Neuronal stem cell (in vitro differentiated cells): ENCODE measurements at regions not wholly inside any gene's neighbourhood (a gene's known extent, or its start where the extent isn't known, plus 50 kb on each side); places are given as distances from the start of the nearest gene placed in this dataset.

Source experiments
- DNase-seq: peaks from one replicate; pipeline ENCODE4 v3.0.0-alpha.2; 2013; ENCODE audit warnings: low spot score
- H2AFZ ChIP-seq: one replicate; pipeline ENCODE4 v1.6.1; 2013; ENCODE audit warnings: mild to moderate bottlenecking, low read length, inconsistent platforms
- H2AK5ac ChIP-seq: 2 replicates; pipeline ENCODE4 v1.6.1; 2013; ENCODE audit warnings: low read depth, mild to moderate bottlenecking, inconsistent platforms, low read length, moderate library complexity, mixed read lengths
- H2BK120ac ChIP-seq: 2 replicates; pipeline ENCODE4 v1.6.1; 2013; ENCODE audit warnings: low read depth, mild to moderate bottlenecking, inconsistent platforms, low read length, moderate library complexity, mixed read lengths
- H2BK12ac ChIP-seq: one replicate; pipeline ENCODE4 v1.6.1; 2013; ENCODE audit warnings: low read length, inconsistent platforms
- H2BK15ac ChIP-seq: 2 replicates; pipeline ENCODE4 v1.6.1; 2013; ENCODE audit warnings: mild to moderate bottlenecking, low read length, inconsistent platforms, mixed read lengths
- H2BK5ac ChIP-seq: one replicate; pipeline ENCODE4 v1.6.1; 2013; ENCODE audit warnings: inconsistent platforms, mild to moderate bottlenecking, low read length, moderate library complexity
- H3K14ac ChIP-seq: one replicate; pipeline ENCODE4 v1.6.1; 2013; ENCODE audit warnings: low read length, inconsistent platforms
- H3K18ac ChIP-seq: 2 replicates; pipeline ENCODE4 v1.6.1; 2013; ENCODE audit warnings: low read length, inconsistent platforms
- H3K23ac ChIP-seq: 2 replicates; pipeline ENCODE4 v1.6.1; 2013; ENCODE audit warnings: low read depth, mild to moderate bottlenecking, mixed read lengths, low read length, inconsistent platforms; ENCODE audit not compliant: poor library complexity
- H3K27ac ChIP-seq: replicated peaks from 3 replicates; pipeline ENCODE4 v1.5.1; 2013; ENCODE audit warnings: low read length, inconsistent platforms
- H3K27me3 ChIP-seq, 3 experiments: 2 replicates each; pipeline ENCODE4 v1.6.1; 2013; ENCODE audit warnings: low read length in 3 of 3, mild to moderate bottlenecking in 2 of 3, inconsistent platforms in 1 of 3, low read depth in 1 of 3, mixed read lengths in 1 of 3, moderate library complexity in 1 of 3; ENCODE audit not compliant: control insufficient read depth in 3 of 3, insufficient read depth in 3 of 3
- H3K36me3 ChIP-seq, 2 donors: replicated peaks in 1 of 2; 2 replicates each; pipeline ENCODE4 v1.6.1; 2013; ENCODE audit warnings: low read length in 2 of 2; ENCODE audit not compliant: control insufficient read depth in 2 of 2, insufficient read depth in 2 of 2
- H3K4ac ChIP-seq: 2 replicates; pipeline ENCODE4 v1.6.1; 2013; ENCODE audit warnings: inconsistent platforms, mild to moderate bottlenecking, low read length, moderate library complexity
- H3K4me1 ChIP-seq, 2 donors: 1 replicate in 1 of 2; 2 replicates in 1 of 2; pipeline ENCODE4 v1.6.1; 2013; ENCODE audit warnings: low read length in 2 of 2, low read depth in 1 of 2; ENCODE audit not compliant: control insufficient read depth in 2 of 2, insufficient read depth in 1 of 2
- H3K4me2 ChIP-seq: one replicate; pipeline ENCODE4 v1.6.1; 2013; ENCODE audit warnings: mild to moderate bottlenecking, low read length, inconsistent platforms; ENCODE audit not compliant: insufficient read depth, poor library complexity, severe bottlenecking
- H3K4me3 ChIP-seq, 2 donors: 2 replicates each; pipeline ENCODE4 v1.5.1; 2013; ENCODE audit warnings: low read length in 2 of 2, mild to moderate bottlenecking in 2 of 2, inconsistent platforms in 1 of 2, moderate library complexity in 1 of 2
- H3K79me1 ChIP-seq: one replicate; pipeline ENCODE4 v1.6.1; 2013; ENCODE audit warnings: low read depth, mild to moderate bottlenecking, inconsistent platforms, low read length, moderate library complexity
- H3K9ac ChIP-seq: one replicate; pipeline ENCODE4 v1.6.1; 2013; ENCODE audit warnings: mild to moderate bottlenecking, low read depth, low read length, inconsistent platforms; ENCODE audit not compliant: poor library complexity
- H3K9me3 ChIP-seq, 2 donors: replicated peaks in 1 of 2; 2 replicates each; pipeline versions ENCODE3 to v1.6.1; 2013; ENCODE audit warnings: low read length in 2 of 2, mild to moderate bottlenecking in 2 of 2, inconsistent platforms in 1 of 2, low read depth in 1 of 2, mixed read lengths in 1 of 2, moderate library complexity in 1 of 2; ENCODE audit not compliant: control insufficient read depth in 2 of 2, insufficient read depth in 1 of 2
- H4K8ac ChIP-seq: one replicate; pipeline ENCODE4 v1.6.1; 2013; ENCODE audit warnings: low read depth, mild to moderate bottlenecking, inconsistent platforms, low read length, moderate library complexity
- H4K91ac ChIP-seq: one replicate; pipeline ENCODE4 v1.6.1; 2013; ENCODE audit warnings: low read length, low read depth, mild to moderate bottlenecking, inconsistent platforms; ENCODE audit not compliant: poor library complexity
- WGBS, 2 donors: extraction: QIAGEN DNeasy Blood & Tissue Kit; methylation state at CpG; one replicate each; pipeline ENCODE4 v1.1.7; 2013; ENCODE audit warnings: missing lambda C conversion rate in 2 of 2, mixed read lengths in 1 of 2; ENCODE audit not compliant: insufficient read length in 2 of 2, insufficient replicate concordance in 1 of 2; ENCODE audit errors: extremely low coverage in 2 of 2; 5-methylcytosine and 5-hydroxymethylcytosine counted together

- Histone ChIP-seq H3K4me3 (no peak overlapping the region), H3K4me2 (no peak overlapping the region), H2AFZ (peak overlapping the region; percentile 17), H3K9ac (no peak overlapping the region), H2BK12ac (no peak overlapping the region), H3K27ac (no peak overlapping the region), H3K4ac (no peak overlapping the region), H4K91ac (no peak overlapping the region), H3K79me1 (no peaks in the 10 kb centered on the region), H4K8ac (no peak overlapping the region), H2BK120ac (no peak overlapping the region), H2BK15ac (no peak overlapping the region), H3K18ac (no peak overlapping the region), H3K36me3 (no peaks in the 10 kb centered on the region), H2AK5ac (no peak overlapping the region), H3K4me1 (no peaks in the 10 kb centered on the region), H3K9me3 (no peaks in the 10 kb centered on the region), H3K14ac (no peak overlapping the region), H3K23ac (no peak overlapping the region), H2BK5ac (no peak overlapping the region), H3K27me3 (no peaks in the 10 kb centered on the region)
- DNase-seq: no peak
- no CpG with 5 or more reads among the region's 2 CpGs for WGBS, 2 donors
These were observed 133.6 kb upstream of the IL15 start for GRCh38 chr4:141502755-141503154.

GRCh38 chr4:141503260-141503659 lies 133.1 kb upstream of the IL15 start:
- Histone ChIP-seq H3K4me2 (no peak overlapping the region), H2BK5ac (no peak overlapping the region), H3K18ac (no peak overlapping the region), H2AK5ac (no peak overlapping the region), H4K91ac (no peak overlapping the region), H4K8ac (no peak overlapping the region), H3K27me3 (no peaks in the 10 kb centered on the region), H2BK15ac (no peak overlapping the region), H2BK12ac (no peak overlapping the region), H2BK120ac (no peak overlapping the region), H3K4ac (no peak overlapping the region), H3K4me3 (no peak overlapping the region), H3K79me1 (no peaks in the 10 kb centered on the region), H3K9ac (no peak overlapping the region), H3K14ac (no peak overlapping the region), H3K23ac (no peak overlapping the region), H3K9me3 (no peaks in the 10 kb centered on the region), H3K27ac (no peak overlapping the region), H2AFZ (no peak overlapping the region), H3K36me3 (no peaks in the 10 kb centered on the region), H3K4me1 (no peaks in the 10 kb centered on the region)
- no peak for DNase-seq

- Histone ChIP-seq H3K9ac (no peak overlapping the region), H3K14ac (no peak overlapping the region), H2BK12ac (no peak overlapping the region), H3K4ac (no peak overlapping the region), H3K9me3 (peaks cover 0 to 1% of the 10 kb centered on the region in 2 donors), H3K27ac (no peak overlapping the region), H4K91ac (no peak overlapping the region), H3K4me1 (no peaks in the 10 kb centered on the region), H3K4me2 (no peak overlapping the region), H3K4me3 (no peak overlapping the region), H2BK15ac (no peak overlapping the region), H3K18ac (no peak overlapping the region), H3K27me3 (no peaks in the 10 kb centered on the region), H2AK5ac (no peak overlapping the region), H2BK5ac (no peak overlapping the region), H3K79me1 (no peaks in the 10 kb centered on the region), H3K36me3 (no peaks in the 10 kb centered on the region), H2AFZ (no peak overlapping the region), H4K8ac (no peak overlapping the region), H2BK120ac (no peak overlapping the region), H3K23ac (no peak overlapping the region)
- no peak for DNase-seq
These were observed 125.3 kb upstream of the IL15 start for GRCh38 chr4:141511055-141511454.

- DNase-seq: no peak
- Histone ChIP-seq H2AK5ac (no peak overlapping the region), H2BK120ac (no peak overlapping the region), H3K36me3 (no peaks in the 10 kb centered on the region), H3K23ac (no peak overlapping the region), H4K91ac (no peak overlapping the region), H3K9ac (no peak overlapping the region), H4K8ac (no peak overlapping the region), H3K4me2 (no peak overlapping the region), H3K4ac (no peak overlapping the region), H3K27me3 (no peaks in the 10 kb centered on the region), H2BK15ac (no peak overlapping the region), H2AFZ (no peak overlapping the region), H2BK12ac (no peak overlapping the region), H3K18ac (no peak overlapping the region), H3K79me1 (no peaks in the 10 kb centered on the region), H3K4me1 (no peaks in the 10 kb centered on the region), H3K14ac (no peak overlapping the region), H3K27ac (no peak overlapping the region), H3K4me3 (no peak overlapping the region), H3K9me3 (peaks cover 0 to 1% of the 10 kb centered on the region in 2 donors), H2BK5ac (no peak overlapping the region)
- WGBS, 2 donors: no CpG with 5 or more reads among the region's 1 CpG
These were observed 122.5 kb upstream of the IL15 start for GRCh38 chr4:141513866-141514265.
